GM21515 (cell line): ENCODE measurements at regions not wholly inside any gene's neighbourhood (a gene's known extent, or its start where the extent isn't known, plus 50 kb on each side); places are given as distances from the start of the nearest gene placed in this dataset.
"Not testable (repeated sequence)": the region's sequence is repeated elsewhere in the genome, so short reads cannot be mapped to it uniquely, and the experiment has no call there.

Experiments
- ATAC-seq: cut with Tn5 transposase; IDR thresholded peaks from one replicate; pipeline ENCODE4 v1.9.1; 2021; ENCODE audit not compliant: unreplicated experiment

- ATAC-seq, result no peak
Measured at GRCh38 chr3:163504974-163505373, 1573.3 kb downstream of the SI start.

- ATAC-seq, result not testable (repeated sequence)
Measured at GRCh38 chr3:163499736-163500219, 1578.5 kb downstream of the SI start.

DNA sequence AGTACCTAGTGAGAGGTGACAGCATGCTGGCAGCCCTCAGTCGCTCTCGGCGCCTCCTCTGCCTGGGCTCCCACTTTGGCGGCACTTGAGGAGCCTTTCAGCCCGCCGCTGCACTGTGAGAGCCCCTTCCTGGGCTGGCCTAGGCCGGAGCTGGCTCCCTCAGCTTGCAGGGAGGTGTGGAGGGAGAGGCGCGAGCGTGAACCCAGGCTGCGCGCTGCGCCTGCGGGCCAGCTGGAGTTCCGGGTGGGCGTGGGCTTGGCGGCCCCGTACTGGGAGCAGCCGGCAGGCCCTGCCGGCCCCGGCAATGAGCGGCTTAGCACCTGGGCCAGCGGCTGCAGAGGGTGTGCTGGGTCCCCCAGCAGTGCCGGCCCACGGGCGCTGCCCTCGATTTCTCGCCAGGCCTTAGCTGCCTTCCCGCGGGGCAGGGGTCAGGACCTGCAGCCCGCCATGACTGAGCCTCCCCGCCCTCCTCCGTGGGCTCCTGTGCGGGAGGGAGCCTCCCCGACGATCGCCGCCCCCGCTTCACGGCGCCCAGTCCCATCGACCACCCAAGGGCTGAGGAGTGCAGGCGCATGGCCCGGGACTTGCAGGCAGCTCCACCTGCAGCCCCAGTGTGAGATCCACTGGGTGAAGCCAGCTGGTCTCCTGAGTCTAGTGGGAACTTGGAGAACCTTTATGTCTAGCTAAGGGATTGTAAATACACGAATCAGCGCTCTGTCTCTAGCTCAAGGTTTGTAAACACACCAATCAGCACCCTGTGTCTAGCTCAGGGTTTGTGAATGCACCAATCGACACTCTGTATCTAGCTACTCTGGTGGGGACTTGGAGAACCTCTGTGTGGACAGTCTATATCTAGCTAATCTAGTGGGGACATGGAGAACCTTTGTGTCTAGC, 1579.2 kb downstream of the SI start:
- ATAC-seq, result not testable (repeated sequence)

GRCh38 chr3:163491714-163492113, 1586.6 kb downstream of the SI start:
- ATAC-seq, result no peak

- ATAC-seq, result peak; percentile 56
Measured at GRCh38 chr3:163490119-163490518, 1588.2 kb downstream of the SI start.

- ATAC-seq, result no peak
Measured at GRCh38 chr3:163482695-163483094, 1595.6 kb downstream of the SI start.

GRCh38 chr3:163481738-163482137, 1596.6 kb downstream of the SI start:
- ATAC-seq, result no peak

GRCh38 chr3:163476179-163476578, 1602.1 kb downstream of the SI start:
- no peak for ATAC-seq

- no peak for ATAC-seq
Measured at GRCh38 chr3:163474766-163475165, 1603.5 kb downstream of the SI start.

DNA sequence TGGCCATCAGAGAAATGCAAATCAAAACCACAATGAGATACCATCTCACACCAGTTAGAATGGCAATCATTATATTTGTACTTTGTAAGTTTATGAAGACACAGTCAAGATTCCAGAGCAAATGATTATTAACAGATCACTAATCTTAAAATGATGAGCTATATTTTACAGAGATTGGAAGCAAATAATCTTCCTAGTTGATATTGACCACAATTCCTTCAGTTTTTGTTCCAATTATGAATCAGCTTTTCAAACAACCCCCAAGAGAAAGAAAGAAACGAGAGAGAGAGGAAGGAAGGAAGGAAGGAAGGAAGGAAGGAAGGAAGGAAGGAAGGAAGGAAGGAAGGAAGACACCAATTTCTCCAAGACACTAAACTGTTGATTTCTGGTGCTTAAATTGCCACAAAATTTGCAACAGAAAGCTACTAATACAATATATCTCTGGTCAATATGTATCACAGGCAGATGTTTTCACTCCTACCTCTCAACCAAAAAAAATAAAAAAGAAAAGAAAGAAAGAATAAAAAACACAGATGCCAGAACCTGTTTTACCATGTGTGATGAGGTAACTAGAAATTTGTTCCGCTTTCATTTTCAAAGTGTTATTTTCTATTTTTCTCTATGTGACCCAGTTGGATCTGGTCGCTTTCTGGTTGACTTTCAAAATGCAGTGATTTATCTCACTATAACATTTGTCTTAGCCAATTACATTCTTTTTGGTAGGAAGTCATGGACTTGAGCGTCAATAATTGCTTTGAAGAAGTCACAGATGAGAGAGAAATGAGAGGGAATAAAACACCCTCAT, 1609.6 kb downstream of the SI start:
- ATAC-seq, result no peak

DNA sequence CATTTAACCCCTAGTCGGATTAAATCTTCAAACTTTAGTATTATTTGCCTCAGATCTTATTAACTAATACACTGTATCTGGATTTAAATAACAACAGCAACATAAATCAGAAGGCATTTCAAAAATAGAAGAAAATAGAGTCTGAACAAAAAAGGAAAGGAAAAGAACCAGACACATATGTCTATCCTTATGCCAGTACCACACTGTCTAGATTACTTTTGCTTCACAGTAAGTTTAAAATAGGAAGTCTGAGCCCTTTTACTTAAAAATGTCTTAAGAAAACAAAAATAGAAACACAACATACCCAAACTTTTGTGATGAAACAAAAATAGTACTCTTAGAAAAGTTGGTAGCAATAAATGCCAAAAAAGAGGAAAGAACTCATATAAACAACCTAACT, 1615.8 kb downstream of the SI start:
- no peak for ATAC-seq

GRCh38 chr3:163450698-163451097, 1627.6 kb downstream of the SI start:
- ATAC-seq, result no peak

DNA sequence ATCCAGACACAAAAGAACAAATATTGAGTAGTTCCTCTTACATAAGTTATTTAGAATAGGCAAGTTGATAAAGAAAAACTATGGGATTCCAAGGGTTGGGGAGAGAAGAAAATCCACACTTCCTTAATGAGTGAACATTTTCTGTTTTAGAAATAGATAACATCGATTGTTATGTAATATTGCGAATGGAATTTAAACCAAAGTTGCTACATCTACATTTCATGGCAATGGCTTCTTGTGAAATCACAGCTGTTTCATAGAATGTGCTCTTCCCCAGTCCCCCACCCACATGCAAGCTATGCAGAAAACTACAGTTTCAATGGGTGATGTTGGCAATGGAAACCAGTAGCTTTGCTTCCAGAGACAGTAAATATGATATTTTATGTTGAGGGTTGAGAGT, 1639.5 kb downstream of the SI start:
- ATAC-seq, result no peak

DNA sequence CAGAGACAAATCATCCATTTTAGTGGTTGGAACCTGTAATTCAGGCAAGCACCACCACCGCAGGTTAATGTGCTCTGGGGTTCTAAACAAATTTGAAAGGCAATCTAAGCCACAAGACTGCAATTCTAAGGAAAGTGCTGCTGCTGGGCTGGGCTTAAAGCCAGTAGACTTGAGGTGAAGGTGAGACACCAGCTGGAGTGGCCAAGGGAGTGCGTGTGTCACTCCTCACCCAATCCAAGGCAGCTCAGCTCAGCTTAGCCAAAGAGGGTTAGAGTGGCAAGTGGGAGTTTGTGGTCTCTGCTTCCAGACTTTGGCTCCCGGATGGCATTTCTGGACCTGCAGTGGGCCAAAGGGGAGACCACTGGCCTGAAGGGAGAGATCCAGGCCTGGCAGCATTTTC, 1655.6 kb downstream of the SI start:
- no peak for ATAC-seq

- ATAC-seq, result no peak
Measured at GRCh38 chr3:163391407-163392181, 1686.7 kb downstream of the SI start.

- ATAC-seq, result no peak
Measured at GRCh38 chr3:163384383-163384782, 1693.9 kb downstream of the SI start.

DNA sequence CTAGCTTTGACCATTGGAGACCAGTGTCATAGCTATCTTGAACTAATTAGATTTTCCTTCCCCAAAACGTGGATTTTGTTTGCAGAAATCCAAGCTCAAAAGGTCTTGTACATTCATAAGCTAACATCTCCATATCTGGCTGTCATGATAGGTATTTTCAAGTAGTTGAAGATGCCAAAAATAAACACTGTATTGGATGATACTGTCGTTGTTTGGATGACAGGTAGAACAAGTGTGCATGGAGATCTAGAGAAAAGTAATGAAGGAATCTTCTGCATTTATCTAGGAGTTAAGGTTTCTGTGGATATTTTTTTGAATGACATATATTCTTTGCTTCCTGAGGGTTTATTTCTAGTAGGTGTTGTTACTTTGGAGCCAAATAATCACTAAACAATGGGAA, 1696.1 kb downstream of the SI start:
- no peak for ATAC-seq

GRCh38 chr3:163368168-163368567, 1710.1 kb downstream of the SI start:
- no peak for ATAC-seq

- ATAC-seq, result no peak
Measured at GRCh38 chr3:163364717-163365116, 1713.6 kb downstream of the SI start.

DNA sequence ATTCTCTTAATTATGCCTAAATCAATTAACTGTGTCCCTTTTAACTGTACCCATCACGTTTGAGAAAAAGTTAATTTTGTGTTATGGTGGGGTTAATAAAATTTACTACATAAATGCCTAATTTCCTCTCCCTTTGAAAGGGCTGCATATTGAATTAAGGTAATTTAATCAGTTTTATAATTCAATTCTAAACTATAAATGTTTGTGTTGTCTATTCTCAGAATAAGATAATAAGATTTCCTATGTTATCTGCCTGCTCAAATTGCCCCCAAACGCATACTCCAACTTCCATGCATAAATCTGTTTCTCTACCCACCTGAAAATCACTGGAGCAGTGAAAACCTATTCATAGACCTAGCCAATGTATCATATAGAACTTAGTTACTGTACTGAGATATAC, 1716.1 kb downstream of the SI start:
- no peak for ATAC-seq

- ATAC-seq, result not testable (repeated sequence)
Measured at GRCh38 chr3:163361357-163361878, 1716.9 kb downstream of the SI start.
